Astrocyte (in vitro differentiated cells and primary cell): ENCODE measurements at regions not wholly inside any gene's neighbourhood (a gene's known extent, or its start where the extent isn't known, plus 50 kb on each side); places are given as distances from the start of the nearest gene placed in this dataset.

ENCODE experiments used
- EZH2 ChIP-seq: IDR thresholded peaks from 2 replicates; pipeline ENCODE4 v1.6.1; 2012; ENCODE audit warnings: mild to moderate bottlenecking, low read length, inconsistent platforms; ENCODE audit not compliant: insufficient read depth
- TF ChIP-seq, protein P1 (sequence below): IDR thresholded peaks from 2 replicates; pipeline ENCODE4 v1.5.1; 2011; ENCODE audit warnings: low read depth, mild to moderate bottlenecking, inconsistent platforms, low read length, moderate library complexity; ENCODE audit not compliant: insufficient read depth

GRCh38 chr14:61928300-61928699 is 166.1 kb downstream of the SNAPC1 start:
- TF ChIP-seq, protein P1, sequence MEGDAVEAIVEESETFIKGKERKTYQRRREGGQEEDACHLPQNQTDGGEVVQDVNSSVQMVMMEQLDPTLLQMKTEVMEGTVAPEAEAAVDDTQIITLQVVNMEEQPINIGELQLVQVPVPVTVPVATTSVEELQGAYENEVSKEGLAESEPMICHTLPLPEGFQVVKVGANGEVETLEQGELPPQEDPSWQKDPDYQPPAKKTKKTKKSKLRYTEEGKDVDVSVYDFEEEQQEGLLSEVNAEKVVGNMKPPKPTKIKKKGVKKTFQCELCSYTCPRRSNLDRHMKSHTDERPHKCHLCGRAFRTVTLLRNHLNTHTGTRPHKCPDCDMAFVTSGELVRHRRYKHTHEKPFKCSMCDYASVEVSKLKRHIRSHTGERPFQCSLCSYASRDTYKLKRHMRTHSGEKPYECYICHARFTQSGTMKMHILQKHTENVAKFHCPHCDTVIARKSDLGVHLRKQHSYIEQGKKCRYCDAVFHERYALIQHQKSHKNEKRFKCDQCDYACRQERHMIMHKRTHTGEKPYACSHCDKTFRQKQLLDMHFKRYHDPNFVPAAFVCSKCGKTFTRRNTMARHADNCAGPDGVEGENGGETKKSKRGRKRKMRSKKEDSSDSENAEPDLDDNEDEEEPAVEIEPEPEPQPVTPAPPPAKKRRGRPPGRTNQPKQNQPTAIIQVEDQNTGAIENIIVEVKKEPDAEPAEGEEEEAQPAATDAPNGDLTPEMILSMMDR, result no peak
- TF ChIP-seq EZH2, result no peak
